NB4 (cell line): ENCODE measurements at regions not wholly inside any gene's neighbourhood (a gene's known extent, or its start where the extent isn't known, plus 50 kb on each side); places are given as distances from the start of the nearest gene placed in this dataset.

Experiments used
- MYC ChIP-seq: IDR thresholded peaks from 2 replicates; pipeline ENCODE4 v1.6.1; 2011; ENCODE audit warnings: low read depth, low read length
- POLR2A ChIP-seq: IDR thresholded peaks from 2 replicates; pipeline ENCODE4 v1.6.1; 2011; ENCODE audit warnings: mild to moderate bottlenecking; ENCODE audit not compliant: insufficient read length; ENCODE audit errors: extremely low read depth
- TF ChIP-seq, protein P1 (sequence below): IDR thresholded peaks from one replicate; pipeline ENCODE4 v1.5.1; 2012; ENCODE audit warnings: low read depth, low read length
- TF ChIP-seq, protein P2 (sequence below): IDR thresholded peaks from 2 replicates; pipeline ENCODE4 v1.6.1; 2011; ENCODE audit warnings: low read depth, low read length

DNA sequence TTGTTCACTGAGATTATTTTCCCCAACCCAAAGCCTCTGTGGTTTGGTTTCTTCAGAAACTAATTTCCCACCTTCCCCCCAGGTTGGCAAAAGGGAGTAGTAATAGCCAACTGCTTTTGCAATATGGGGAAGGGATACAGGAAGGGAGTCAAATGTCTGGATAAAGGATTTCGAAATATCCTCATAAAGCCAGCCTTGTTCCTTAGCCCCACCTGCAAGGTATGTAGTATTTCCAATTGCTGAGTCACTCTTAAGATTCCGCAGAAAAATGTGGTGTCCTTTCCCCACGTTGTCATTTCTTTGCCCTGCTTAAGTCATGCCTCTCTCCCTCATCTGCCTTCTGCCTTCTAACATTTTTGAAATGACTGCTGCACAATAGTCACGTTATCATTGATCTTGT lies 138.8 kb upstream of the DCAF8L1 start:
- TF ChIP-seq, protein P1, sequence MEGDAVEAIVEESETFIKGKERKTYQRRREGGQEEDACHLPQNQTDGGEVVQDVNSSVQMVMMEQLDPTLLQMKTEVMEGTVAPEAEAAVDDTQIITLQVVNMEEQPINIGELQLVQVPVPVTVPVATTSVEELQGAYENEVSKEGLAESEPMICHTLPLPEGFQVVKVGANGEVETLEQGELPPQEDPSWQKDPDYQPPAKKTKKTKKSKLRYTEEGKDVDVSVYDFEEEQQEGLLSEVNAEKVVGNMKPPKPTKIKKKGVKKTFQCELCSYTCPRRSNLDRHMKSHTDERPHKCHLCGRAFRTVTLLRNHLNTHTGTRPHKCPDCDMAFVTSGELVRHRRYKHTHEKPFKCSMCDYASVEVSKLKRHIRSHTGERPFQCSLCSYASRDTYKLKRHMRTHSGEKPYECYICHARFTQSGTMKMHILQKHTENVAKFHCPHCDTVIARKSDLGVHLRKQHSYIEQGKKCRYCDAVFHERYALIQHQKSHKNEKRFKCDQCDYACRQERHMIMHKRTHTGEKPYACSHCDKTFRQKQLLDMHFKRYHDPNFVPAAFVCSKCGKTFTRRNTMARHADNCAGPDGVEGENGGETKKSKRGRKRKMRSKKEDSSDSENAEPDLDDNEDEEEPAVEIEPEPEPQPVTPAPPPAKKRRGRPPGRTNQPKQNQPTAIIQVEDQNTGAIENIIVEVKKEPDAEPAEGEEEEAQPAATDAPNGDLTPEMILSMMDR = no peak
- TF ChIP-seq POLR2A = no peak
- TF ChIP-seq, protein P2, sequence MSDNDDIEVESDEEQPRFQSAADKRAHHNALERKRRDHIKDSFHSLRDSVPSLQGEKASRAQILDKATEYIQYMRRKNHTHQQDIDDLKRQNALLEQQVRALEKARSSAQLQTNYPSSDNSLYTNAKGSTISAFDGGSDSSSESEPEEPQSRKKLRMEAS = no peak
- no peak for TF ChIP-seq MYC
